Loucy (cell line): ENCODE measurements at regions not wholly inside any gene's neighbourhood (a gene's known extent, or its start where the extent isn't known, plus 50 kb on each side); places are given as distances from the start of the nearest gene placed in this dataset.

Experiments used
- H2AFZ ChIP-seq: fragments of 200-600 bp; sonication (generic); 2 replicates; pipeline ENCODE4 v1.6.0; 2016; ENCODE audit warnings: antibody characterized with exemption, mild to moderate bottlenecking, low read length, moderate library complexity
- H3F3A ChIP-seq: fragments of 200-600 bp; 2 replicates; pipeline ENCODE4 v1.6.0; 2016; ENCODE audit warnings: antibody characterized with exemption, low read depth, mild to moderate bottlenecking
- H3K27me3 ChIP-seq: fragments of 200-600 bp; sonication (generic); 2 replicates; pipeline ENCODE4 v1.6.1; 2014; ENCODE audit warnings: low read length, mild to moderate bottlenecking; ENCODE audit not compliant: insufficient read depth, poor library complexity, severe bottlenecking
- H3K36me3 ChIP-seq: fragments of 200-600 bp; sonication (generic); 2 replicates; pipeline ENCODE4 v1.6.1; 2016; ENCODE audit warnings: low read length; ENCODE audit not compliant: insufficient read depth
- H3K4me1 ChIP-seq: fragments of 200-600 bp; sonication (generic); 2 replicates; pipeline ENCODE4 v1.5.1; 2014; ENCODE audit warnings: low read length, mild to moderate bottlenecking; ENCODE audit not compliant: insufficient read depth, poor library complexity, severe bottlenecking
- H3K4me2 ChIP-seq: fragments of 200-600 bp; sonication (generic); 2 replicates; pipeline ENCODE4 v1.6.0; 2014; ENCODE audit warnings: antibody characterized with exemption, low read length, low read depth, mild to moderate bottlenecking; ENCODE audit not compliant: poor library complexity, severe bottlenecking
- H3K4me3 ChIP-seq: fragments of 200-600 bp; sonication (generic); 2 replicates; pipeline ENCODE4 v1.5.1; 2014; ENCODE audit warnings: low read length, mild to moderate bottlenecking, mixed read lengths; ENCODE audit not compliant: poor library complexity, severe bottlenecking
- H3K79me2 ChIP-seq: fragments of 200-600 bp; sonication (generic); 2 replicates; pipeline ENCODE4 v1.6.1; 2014; ENCODE audit warnings: low read length; ENCODE audit not compliant: insufficient read depth
- H3K9ac ChIP-seq: fragments of 200-600 bp; sonication (generic); 2 replicates; pipeline ENCODE4 v1.6.0; 2014; ENCODE audit warnings: mild to moderate bottlenecking, low read depth, low read length, moderate library complexity; ENCODE audit not compliant: poor library complexity, severe bottlenecking
- H3K9me2 ChIP-seq: fragments of 200-600 bp; sonication (generic); replicated peaks from 2 replicates; pipeline ENCODE4 v1.6.1; 2016; ENCODE audit warnings: low read depth, low read length, mixed read lengths
- H3K9me3 ChIP-seq: fragments of 200-600 bp; sonication (generic); 2 replicates; pipeline ENCODE4 v1.6.1; 2014; ENCODE audit warnings: mild to moderate bottlenecking, antibody characterized with exemption, low read length, low read depth; ENCODE audit not compliant: insufficient read depth
- H4K20me1 ChIP-seq: fragments of 200-600 bp; sonication (generic); 2 replicates; pipeline ENCODE4 v1.6.0; 2014; ENCODE audit warnings: antibody characterized with exemption, low read length, mild to moderate bottlenecking; ENCODE audit not compliant: insufficient read depth, poor library complexity, severe bottlenecking
- CTCF ChIP-seq: fragments of 200-600 bp; sonication (generic); conservative IDR thresholded peaks from 2 replicates; pipeline ENCODE4 v1.5.1; 2014; ENCODE audit warnings: mild to moderate bottlenecking, antibody characterized with exemption, low read length
- EZH2phosphoT487 ChIP-seq: fragments of 200-600 bp; IDR thresholded peaks from 2 replicates; pipeline ENCODE4 v1.6.1; 2018; ENCODE audit warnings: antibody characterized with exemption, mild to moderate bottlenecking, moderate library complexity, borderline replicate concordance

DNA sequence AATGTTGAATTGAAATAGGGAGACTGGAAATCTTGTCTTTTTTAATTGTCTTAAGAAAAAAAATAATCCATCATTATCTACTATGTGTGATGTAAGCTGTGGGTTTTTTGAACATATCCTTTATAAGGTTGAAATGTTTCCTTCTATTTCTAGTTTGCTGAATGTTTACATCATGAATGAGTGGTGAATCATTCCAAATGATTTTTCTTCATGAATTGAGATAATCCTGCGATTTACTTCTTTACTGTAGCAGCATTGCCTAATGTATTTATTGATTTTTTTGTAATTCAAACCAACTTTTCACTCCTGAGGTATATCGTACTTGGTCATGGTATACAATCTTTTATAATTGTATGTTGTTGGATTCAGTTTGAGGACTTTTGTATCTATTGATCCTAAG is 607.6 kb upstream of the PFKP start:
- H3K9me2 ChIP-seq = no peaks in the 10 kb centered on the region
- no peaks in the 10 kb centered on the region for H3K27me3 ChIP-seq
- TF ChIP-seq CTCF (no peak), EZH2phosphoT487 (no peak)
- H3K36me3 ChIP-seq = no peaks in the 10 kb centered on the region
- no peak overlapping the region for H3K4me2 ChIP-seq
- no peak overlapping the region for H3K9ac ChIP-seq
- no peak overlapping the region for H3K4me3 ChIP-seq
- H3K79me2 ChIP-seq = no peaks in the 10 kb centered on the region
- no peaks in the 10 kb centered on the region for H3K9me3 ChIP-seq
- H3F3A ChIP-seq = no peaks in the 10 kb centered on the region
- no peaks in the 10 kb centered on the region for H4K20me1 ChIP-seq
- no peaks in the 10 kb centered on the region for H3K4me1 ChIP-seq
- H2AFZ ChIP-seq = no peak overlapping the region

GRCh38 chr10:2456834-2457233 is 610.5 kb upstream of the PFKP start:
- H3K27me3 ChIP-seq = no peaks in the 10 kb centered on the region
- no peaks in the 10 kb centered on the region for H3K4me1 ChIP-seq
- no peaks in the 10 kb centered on the region for H3F3A ChIP-seq
- no peak for TF ChIP-seq CTCF
- TF ChIP-seq EZH2phosphoT487 = no peak
- no peak overlapping the region for H3K4me3 ChIP-seq
- H3K9me2 ChIP-seq = no peaks in the 10 kb centered on the region
- H4K20me1 ChIP-seq = no peaks in the 10 kb centered on the region
- H3K36me3 ChIP-seq = no peaks in the 10 kb centered on the region
- no peak overlapping the region for H3K9ac ChIP-seq
- H3K79me2 ChIP-seq = no peaks in the 10 kb centered on the region
- no peak overlapping the region for H3K4me2 ChIP-seq
- no peaks in the 10 kb centered on the region for H3K9me3 ChIP-seq
- no peak overlapping the region for H2AFZ ChIP-seq

GRCh38 chr10:2445370-2445769 is 622.0 kb upstream of the PFKP start:
- Histone ChIP-seq H3K79me2 (no peaks in the 10 kb centered on the region), H3K4me1 (no peaks in the 10 kb centered on the region), H3K4me2 (no peak overlapping the region), H3K9me2 (no peaks in the 10 kb centered on the region), H4K20me1 (no peaks in the 10 kb centered on the region), H3F3A (no peaks in the 10 kb centered on the region), H2AFZ (no peak overlapping the region), H3K9ac (no peak overlapping the region), H3K9me3 (no peaks in the 10 kb centered on the region), H3K36me3 (no peaks in the 10 kb centered on the region), H3K27me3 (no peaks in the 10 kb centered on the region), H3K4me3 (no peak overlapping the region)
- TF ChIP-seq CTCF (no peak), EZH2phosphoT487 (no peak)
